WTC11 (cell line): ENCODE measurements at regions not wholly inside any gene's neighbourhood (a gene's known extent, or its start where the extent isn't known, plus 50 kb on each side); places are given as distances from the start of the nearest gene placed in this dataset.

ENCODE experiments used
- CTCF ChIP-seq: fragments of 200-600 bp; IDR thresholded peaks from 2 replicates; pipeline ENCODE4 v1.8.0; 2022; ENCODE audit warnings: antibody characterized with exemption
- TEAD4 ChIP-seq: sonication (generic); formaldehyde crosslinking; IDR thresholded peaks from 2 replicates; pipeline ENCODE4 v1.8.0; 2022; ENCODE audit warnings: mild to moderate bottlenecking, missing genetic modification reagents

GRCh38 chr7:17558135-17558534 lies 259.7 kb downstream of the AHR start:
- TF ChIP-seq TEAD4: no peak
- no peak for TF ChIP-seq CTCF
